T1000 (cell line): ENCODE measurements at regions not wholly inside any gene's neighbourhood (a gene's known extent, or its start where the extent isn't known, plus 50 kb on each side); places are given as distances from the start of the nearest gene placed in this dataset.

ENCODE experiments used
- DNase-seq: peaks from one replicate; lab custom pipeline; 2025; ENCODE audit warnings: mixed read lengths; lab: John Stamatoyannopoulos, UW

DNA sequence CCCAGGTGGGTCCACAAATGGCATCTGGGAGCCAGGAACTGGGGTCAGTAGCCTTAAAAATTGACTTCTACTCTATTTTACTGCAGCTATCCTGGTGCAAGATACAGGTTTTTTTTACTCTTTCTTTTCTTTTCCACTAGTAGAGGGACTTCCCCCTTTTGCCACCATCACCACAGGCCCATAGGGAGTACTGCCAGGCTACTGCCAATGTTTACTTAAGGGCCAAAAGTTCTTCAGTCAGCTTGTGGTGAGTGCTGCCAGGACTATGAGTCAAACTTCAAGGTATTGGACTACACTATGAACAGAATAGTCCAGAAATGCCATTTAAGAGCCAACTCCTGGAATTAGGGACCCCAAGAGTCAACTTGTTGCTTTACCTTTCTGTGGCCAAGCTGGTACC, 94.7 kb downstream of the EDA2R start:
- peak; percentile 55 for DNase-seq

DNA sequence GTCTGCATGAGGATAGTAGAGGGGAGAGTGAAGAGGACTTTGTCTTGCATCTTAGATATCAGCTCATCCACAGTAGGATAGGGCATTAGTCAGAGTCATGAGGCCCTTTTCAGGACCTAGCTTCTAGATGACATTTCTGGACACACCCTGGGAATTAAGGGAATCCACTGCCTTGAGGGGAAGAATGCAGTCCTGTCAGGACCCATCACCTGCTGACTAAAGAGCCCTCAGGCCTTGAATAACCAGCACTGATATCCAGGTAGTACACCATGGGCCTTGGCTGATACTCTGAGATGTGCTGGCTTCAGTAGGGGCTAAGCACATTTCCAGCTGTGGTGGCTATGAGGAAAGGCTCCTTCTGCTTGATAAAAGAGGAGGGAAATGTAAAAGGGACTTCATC, 134.4 kb downstream of the EDA2R start:
- DNase-seq: no peak

DNA sequence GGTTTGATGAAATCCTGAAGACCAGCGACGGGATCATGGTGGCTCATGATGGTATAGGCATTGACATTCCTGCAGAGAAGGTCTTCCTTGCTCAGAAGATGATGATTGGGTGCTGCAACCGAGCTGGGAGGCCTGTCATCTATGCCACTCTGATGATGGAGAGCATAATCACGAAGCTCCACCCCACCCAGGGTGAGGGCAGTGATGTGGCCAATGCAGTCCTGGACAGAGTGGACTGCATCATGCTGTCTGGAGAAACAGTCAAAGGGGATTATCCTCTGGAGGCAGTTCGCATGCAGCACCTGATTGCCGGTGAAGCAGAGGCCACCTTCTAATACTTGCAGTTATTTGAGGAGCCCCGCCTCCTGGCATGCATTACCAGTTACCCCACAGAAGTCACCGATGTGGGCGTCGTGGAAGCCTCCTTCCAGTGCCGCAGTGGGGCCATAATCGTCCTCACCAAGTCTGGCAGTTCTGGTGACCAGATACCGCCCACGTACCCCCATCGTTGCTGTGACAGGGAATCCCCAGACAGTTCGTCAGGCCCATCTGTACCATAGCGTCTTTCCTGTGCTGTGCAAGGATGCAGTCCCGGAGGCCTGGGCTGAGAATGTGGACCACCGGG, 140.1 kb downstream of the EDA2R start:
- DNase-seq: no peak

DNA sequence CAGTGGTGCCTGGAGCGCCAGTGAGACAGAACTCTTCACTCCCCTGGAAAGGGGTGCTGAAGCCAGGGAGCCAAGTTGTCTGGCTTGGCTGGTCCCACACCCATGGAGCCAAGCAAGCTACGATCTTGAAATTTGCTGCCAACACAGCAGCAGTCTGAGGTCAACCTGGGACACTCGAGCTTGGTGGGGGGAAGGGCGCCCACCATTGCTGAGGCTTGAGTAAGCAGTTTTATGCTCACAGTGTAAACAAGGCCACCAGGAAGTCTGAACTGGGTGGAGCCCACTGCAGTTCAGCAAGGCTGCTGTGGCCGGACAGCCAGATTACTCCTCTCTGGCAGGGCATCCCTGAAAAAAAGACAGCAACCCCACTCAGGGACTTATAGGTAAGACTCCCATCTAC, 149.5 kb downstream of the EDA2R start:
- DNase-seq: no peak
